BJ (cell line): ENCODE measurements at regions not wholly inside any gene's neighbourhood (a gene's known extent, or its start where the extent isn't known, plus 50 kb on each side); places are given as distances from the start of the nearest gene placed in this dataset.

ENCODE experiments used
- CTCF ChIA-PET: fragments of 350-600 bp; formaldehyde crosslinking; extraction: SDS; loops from one replicate; lab custom pipeline; 2021; ENCODE audit warnings: antibody characterized with exemption, inconsistent platforms; lab: Yijun Ruan, JAX
- POLR2A ChIA-PET: fragments of 300-600 bp; sonication (Branson Sonifier 250); formaldehyde crosslinking; extraction: SDS; loops from one replicate; lab custom pipeline; 2021; ENCODE audit warnings: antibody characterized with exemption; lab: Charles Lee
- DNase-seq: peaks from one replicate; pipeline ENCODE4 v3.0.0-alpha.2; 2011; ENCODE audit warnings: low read depth
- H3K27me3 ChIP-seq: 2 replicates; pipeline ENCODE4 v1.6.0; 2011; ENCODE audit warnings: low read length; ENCODE audit not compliant: control insufficient read depth, insufficient read depth
- H3K36me3 ChIP-seq: 2 replicates; pipeline ENCODE4 v1.5.1; 2011; ENCODE audit warnings: low read length; ENCODE audit not compliant: control insufficient read depth, insufficient read depth
- H3K4me3 ChIP-seq: 2 replicates; pipeline ENCODE4 v1.5.1; 2011; ENCODE audit warnings: low read depth, mild to moderate bottlenecking, control low read depth, low read length
- CTCF ChIP-seq: IDR thresholded peaks from 2 replicates; pipeline ENCODE4 v1.5.1; 2011; ENCODE audit warnings: low read depth, mild to moderate bottlenecking, control low read depth, inconsistent platforms, low read length, moderate library complexity; ENCODE audit not compliant: insufficient read depth

GRCh38 chr14:87094913-87095312, 898.1 kb downstream of the GALC start:
- DNase-seq: no peak
- Histone ChIP-seq H3K4me3 (no peak overlapping the region), H3K27me3 (no peaks in the 10 kb centered on the region), H3K36me3 (no peaks in the 10 kb centered on the region)
- no peak for TF ChIP-seq CTCF
- ChIA-PET POLR2A (no interaction called here), CTCF (no interaction called here)

- ChIA-PET CTCF (interaction anchor here (1.1 kb wide), 1 partner anchor 9 kb away, joined by 4 read pairs; no protein-coding TSS in a partner anchor), POLR2A (no interaction called here)
- H3K27me3 ChIP-seq: no peaks in the 10 kb centered on the region
- no peak for DNase-seq
- H3K4me3 ChIP-seq: no peak overlapping the region
- H3K36me3 ChIP-seq: no peaks in the 10 kb centered on the region
- no peak for TF ChIP-seq CTCF
Observed at GRCh38 chr14:87088588-87088987, 904.4 kb downstream of the GALC start.

- TF ChIP-seq CTCF: no peak
- Histone ChIP-seq H3K27me3 (no peaks in the 10 kb centered on the region), H3K4me3 (no peak overlapping the region), H3K36me3 (no peaks in the 10 kb centered on the region)
- ChIA-PET CTCF (interaction anchor here (0.7 to 1.1 kb wide), 2 partner anchors 9 to 308 kb away, joined by 3 to 4 read pairs; no protein-coding TSS in a partner anchor), POLR2A (no interaction called here)
- no peak for DNase-seq
Observed at GRCh38 chr14:87087881-87088280, 905.1 kb downstream of the GALC start.

GRCh38 chr14:87084908-87085307, 908.1 kb downstream of the GALC start:
- no peaks in the 10 kb centered on the region for H3K27me3 ChIP-seq
- H3K36me3 ChIP-seq: no peaks in the 10 kb centered on the region
- no peak for DNase-seq
- TF ChIP-seq CTCF: no peak
- CTCF ChIA-PET: no interaction called here
- H3K4me3 ChIP-seq: no peak overlapping the region
- POLR2A ChIA-PET: no interaction called here

- no peaks in the 10 kb centered on the region for H3K36me3 ChIP-seq
- POLR2A ChIA-PET: no interaction called here
- no peak for DNase-seq
- CTCF ChIA-PET: no interaction called here
- H3K27me3 ChIP-seq: no peaks in the 10 kb centered on the region
- H3K4me3 ChIP-seq: no peak overlapping the region
- TF ChIP-seq CTCF: no peak
Observed at GRCh38 chr14:87082917-87083316, 910.1 kb downstream of the GALC start.
